ENCODE measurements at regions not wholly inside any gene's neighbourhood (a gene's known extent, or its start where the extent isn't known, plus 50 kb on each side); places are given as distances from the start of the nearest gene placed in this dataset.

- H3K4me3 ChIP-seq: no peak overlapping the region
- no peaks in the 10 kb centered on the region for H3K27me3 ChIP-seq
- no peak for TF ChIP-seq CTCF (IDR thresholded peaks at IDR 0.05)
- no peaks in the 10 kb centered on the region for H3K36me3 ChIP-seq
- peaks cover 0 to 12% of the 10 kb centered on the region in 2 donors for H3K9me3 ChIP-seq
- no peaks in the 10 kb centered on the region for H3K4me1 ChIP-seq
- ATAC-seq: no peak
- intact Hi-C loops (cut with DNase I): no loop called here
- no peak overlapping the region for H3K27ac ChIP-seq
- DNase-seq: no peak
Observed at GRCh38 chr20:11316244-11316643, 601.4 kb upstream of the BTBD3 start.

GRCh38 chr20:11320033-11320432 lies 597.7 kb upstream of the BTBD3 start:
- no peak for TF ChIP-seq CTCF (IDR thresholded peaks at IDR 0.05)
- intact Hi-C loops (cut with DNase I): no loop called here
- Histone ChIP-seq H3K4me1 (no peaks in the 10 kb centered on the region), H3K36me3 (no peaks in the 10 kb centered on the region), H3K27me3 (no peaks in the 10 kb centered on the region), H3K9me3 (peaks cover 0 to 20% of the 10 kb centered on the region in 2 donors), H3K27ac (no peak overlapping the region), H3K4me3 (no peak overlapping the region)
- DNase-seq (no peak), ATAC-seq (no peak)

- intact Hi-C loops (cut with DNase I): no loop called here
- DNase-seq (no peak), ATAC-seq (no peak)
- Histone ChIP-seq H3K4me1 (no peaks in the 10 kb centered on the region), H3K4me3 (no peak overlapping the region), H3K36me3 (no peaks in the 10 kb centered on the region), H3K27ac (no peak overlapping the region), H3K9me3 (peaks cover 0 to 13% of the 10 kb centered on the region in 2 donors), H3K27me3 (no peaks in the 10 kb centered on the region)
- no peak for TF ChIP-seq CTCF (IDR thresholded peaks at IDR 0.05)
Observed at GRCh38 chr20:11323816-11324215, 593.9 kb upstream of the BTBD3 start.

- intact Hi-C loops (cut with DNase I): no loop called here
- no peak for ATAC-seq
- Histone ChIP-seq H3K27ac (no peak overlapping the region), H3K4me3 (no peak overlapping the region), H3K4me1 (no peaks in the 10 kb centered on the region), H3K9me3 (peaks cover 0 to 13% of the 10 kb centered on the region in 2 donors), H3K36me3 (no peaks in the 10 kb centered on the region), H3K27me3 (no peaks in the 10 kb centered on the region)
- DNase-seq: no peak
- TF ChIP-seq CTCF (IDR thresholded peaks at IDR 0.05): no peak
Observed at GRCh38 chr20:11324990-11325389, 592.7 kb upstream of the BTBD3 start.

GRCh38 chr20:11328839-11329238 lies 588.9 kb upstream of the BTBD3 start:
- H3K4me1 ChIP-seq: no peaks in the 10 kb centered on the region
- no peak for ATAC-seq
- no peaks in the 10 kb centered on the region for H3K27me3 ChIP-seq
- H3K36me3 ChIP-seq: no peaks in the 10 kb centered on the region
- no peak overlapping the region for H3K4me3 ChIP-seq
- intact Hi-C loops (cut with DNase I): no loop called here
- DNase-seq: no peak
- no peak overlapping the region for H3K27ac ChIP-seq
- no peak for TF ChIP-seq CTCF (IDR thresholded peaks at IDR 0.05)
- no peaks in the 10 kb centered on the region for H3K9me3 ChIP-seq
